Endothelial cell of umbilical vein (primary cell): ENCODE measurements at regions not wholly inside any gene's neighbourhood (a gene's known extent, or its start where the extent isn't known, plus 50 kb on each side); places are given as distances from the start of the nearest gene placed in this dataset.

Source experiments
- BruUV-seq: library from RNA; stranded (reverse); fragments of 400-500 nt; replicated peaks from 2 replicates; lab custom pipeline; 2021; lab: Mats Ljungman, UMichigan
- CTCF ChIA-PET: fragments of 300-600, 350-600 bp; sonication (Branson Sonifier 250); formaldehyde crosslinking; loops from one replicate; lab custom pipeline; 2021; ENCODE audit warnings: antibody characterized with exemption, inconsistent platforms; lab: Charles Lee
- POLR2A ChIA-PET: fragments of 300-600, 350-600 bp; sonication (Branson Sonifier 250); formaldehyde crosslinking; loops from one replicate; lab custom pipeline; 2021; ENCODE audit warnings: antibody characterized with exemption, inconsistent platforms; lab: Charles Lee
- DNase-seq: peaks from one replicate; pipeline ENCODE4 v3.0.0-alpha.2; 2011; ENCODE audit warnings: low read depth, low spot score
- FAIRE-seq: peaks from 2 replicates; lab custom pipeline; 2011; peaks lifted over from hg19 to GRCh38; lab: Jason Lieb, UNC
- H2AFZ ChIP-seq: 2 replicates; pipeline ENCODE4 v1.6.0; 2012; ENCODE audit warnings: low read depth, low read length, control low read depth, inconsistent platforms
- H3K27ac ChIP-seq: 2 replicates; pipeline ENCODE4 v1.5.1; 2011; ENCODE audit warnings: low read depth, mild to moderate bottlenecking, control low read depth, low read length, moderate library complexity; ENCODE audit not compliant: insufficient read depth
- H3K27me3 ChIP-seq, 2 experiments: 2 replicates each; pipeline versions ENCODE4 v1.6.0 to v1.6.1; 2011; ENCODE audit warnings: low read length in 2 of 2, mixed read lengths in 1 of 2; ENCODE audit not compliant: control insufficient read depth in 2 of 2, insufficient read depth in 2 of 2
- H3K36me3 ChIP-seq, 2 experiments: 2 replicates in 1 of 2; 3 replicates in 1 of 2; pipeline ENCODE4 v1.5.1; 2011; ENCODE audit warnings: low read length in 2 of 2, mild to moderate bottlenecking in 1 of 2, moderate library complexity in 1 of 2; ENCODE audit not compliant: control insufficient read depth in 2 of 2, insufficient read depth in 2 of 2; ENCODE audit errors: extremely low read depth in 1 of 2
- H3K4me1 ChIP-seq: 3 replicates; pipeline ENCODE4 v1.5.1; 2011; ENCODE audit warnings: mild to moderate bottlenecking, low read length; ENCODE audit not compliant: control insufficient read depth, insufficient read depth; ENCODE audit errors: extremely low read depth
- H3K4me2 ChIP-seq: 2 replicates; pipeline ENCODE4 v1.6.1; 2011; ENCODE audit warnings: low read length, control low read depth, mixed read lengths; ENCODE audit not compliant: insufficient read depth
- H3K4me3 ChIP-seq, 3 experiments: fragments of 200-600 bp in 1 of 3; sonication (generic), shearing (Covaris generic) in 1 of 3; replicated peaks in 1 of 3; 2 replicates each; pipeline ENCODE4 v1.5.1; 2011 to 2016; ENCODE audit warnings: control low read depth in 3 of 3, low read length in 3 of 3, mild to moderate bottlenecking in 2 of 3, inconsistent platforms in 1 of 3, low read depth in 1 of 3, moderate library complexity in 1 of 3; ENCODE audit not compliant: insufficient read depth in 1 of 3
- H3K79me2 ChIP-seq: 2 replicates; pipeline ENCODE4 v1.6.0; 2012; ENCODE audit warnings: low read length, inconsistent platforms; ENCODE audit not compliant: control insufficient read depth, insufficient read depth
- H3K9ac ChIP-seq: replicated peaks from 2 replicates; pipeline ENCODE3; 2011; ENCODE audit warnings: low read length, control low read depth; ENCODE audit not compliant: insufficient read depth; ENCODE audit errors: extremely low read depth
- H3K9me1 ChIP-seq: replicated peaks from 3 replicates; pipeline ENCODE4 v1.6.0; 2011; ENCODE audit warnings: mild to moderate bottlenecking, low read length; ENCODE audit not compliant: control insufficient read depth, insufficient read depth; ENCODE audit errors: extremely low read depth
- H3K9me3 ChIP-seq: replicated peaks from 2 replicates; pipeline ENCODE4 v1.5.1; 2012; ENCODE audit warnings: low read length, inconsistent platforms; ENCODE audit not compliant: control insufficient read depth, insufficient read depth
- H4K20me1 ChIP-seq: replicated peaks from 2 replicates; pipeline ENCODE3; 2011; ENCODE audit warnings: mild to moderate bottlenecking, low read length; ENCODE audit not compliant: control insufficient read depth, insufficient read depth; ENCODE audit errors: extremely low read depth
- EZH2 ChIP-seq: IDR thresholded peaks from 2 replicates; pipeline ENCODE4 v1.6.1; 2012; ENCODE audit warnings: borderline replicate concordance, low read depth, mild to moderate bottlenecking, moderate library complexity, low read length, inconsistent platforms; ENCODE audit not compliant: severe bottlenecking
- FOS ChIP-seq: IDR thresholded peaks from 2 replicates; pipeline ENCODE4 v1.6.1; 2011; ENCODE audit warnings: mild to moderate bottlenecking, low read length, moderate library complexity, borderline replicate concordance; ENCODE audit not compliant: insufficient read depth
- GATA2 ChIP-seq: IDR thresholded peaks from 2 replicates; pipeline ENCODE4 v1.7.0; 2011; ENCODE audit warnings: low read depth, mild to moderate bottlenecking, moderate library complexity, mixed read lengths, low read length; ENCODE audit not compliant: insufficient read length, insufficient read depth
- JUN ChIP-seq: IDR thresholded peaks from 2 replicates; pipeline ENCODE4 v1.6.1; 2011; ENCODE audit warnings: borderline replicate concordance, low read depth; ENCODE audit not compliant: insufficient read length, insufficient read depth
- MYC ChIP-seq: IDR thresholded peaks from one replicate; pipeline ENCODE4 v1.6.1; 2011; ENCODE audit warnings: mild to moderate bottlenecking, low read depth, low read length
- POLR2A ChIP-seq: IDR thresholded peaks from 2 replicates; pipeline ENCODE4 v1.6.1; 2012; ENCODE audit warnings: low read depth, mild to moderate bottlenecking, control low read depth, low read length
- POLR2AphosphoS5 ChIP-seq: IDR thresholded peaks from 2 replicates; pipeline ENCODE4 v1.6.1; 2012; ENCODE audit warnings: low read depth, mild to moderate bottlenecking, control low read depth, low read length, moderate library complexity; ENCODE audit not compliant: insufficient read depth
- dilution Hi-C: fragments of 300-500 bp; cut with MboI; formaldehyde crosslinking; loops from one replicate; pipeline ENCODE4 v1.15.0; 2019; ENCODE audit warnings: low sequenced_read_pairs; ENCODE audit not compliant: extremely low pct_ligation_motif_present
- intact Hi-C: fragments of 100-400 bp; cut with micrococcal nuclease; formaldehyde crosslinking; loops from one replicate; pipeline ENCODE4 v1.10.0; 2022
- TF ChIP-seq, protein P1 (sequence below), 2 donors: IDR thresholded peaks; 1 replicate in 1 of 2; 2 replicates in 1 of 2; pipeline ENCODE4 v1.5.1; 2011; ENCODE audit warnings: low read length in 2 of 2, mild to moderate bottlenecking in 2 of 2, moderate library complexity in 2 of 2, control low read depth in 1 of 2, inconsistent platforms in 1 of 2, low read depth in 1 of 2; ENCODE audit not compliant: insufficient read depth in 1 of 2; ENCODE audit errors: extremely low read depth in 1 of 2
- TF ChIP-seq, protein P2 (sequence below): IDR thresholded peaks from 2 replicates; pipeline ENCODE4 v1.6.1; 2011; ENCODE audit not compliant: insufficient read depth, insufficient read length

DNA sequence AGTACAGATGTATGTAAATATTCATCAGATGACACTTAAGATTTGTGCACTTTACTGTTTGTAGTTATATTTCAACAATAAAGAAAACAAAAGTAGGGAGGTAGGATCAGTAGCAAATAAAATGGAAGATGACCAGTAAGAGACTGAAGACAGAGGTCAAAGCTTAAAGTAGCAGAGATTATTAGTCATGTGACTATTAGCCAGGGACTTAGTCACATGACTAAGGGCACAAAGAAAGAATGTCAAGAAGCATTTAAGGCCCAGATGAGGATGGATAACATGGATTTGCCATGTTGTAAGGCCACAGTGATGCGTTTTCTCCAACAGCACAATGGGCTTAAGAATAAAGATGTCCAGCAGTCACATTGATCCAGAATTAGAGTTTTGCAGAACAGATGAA lies 479.6 kb downstream of the BCOR start:
- dilution Hi-C loops, result no loop called here
- FAIRE-seq, result no peak
- H3K4me2 ChIP-seq, result no peak overlapping the region

More for the DNA sequence above, 479.6 kb downstream of the BCOR start:
- Histone ChIP-seq H3K9me3 (no peaks in the 10 kb centered on the region), H3K4me1 (peaks cover 13% of the 10 kb centered on the region), H3K27me3 (no peaks in the 10 kb centered on the region), H4K20me1 (no peaks in the 10 kb centered on the region), H2AFZ (no peak overlapping the region), H3K4me3 (no peak overlapping the region), H3K9ac (no peak overlapping the region), H3K27ac (no peak overlapping the region), H3K79me2 (no peaks in the 10 kb centered on the region), H3K9me1 (no peaks in the 10 kb centered on the region), H3K36me3 (no peaks in the 10 kb centered on the region)
- CTCF ChIA-PET, result no interaction called here
- TF ChIP-seq EZH2 (no peak), FOS (no peak), MYC (no peak), POLR2A (no peak), GATA2 (no peak), JUN (no peak), POLR2AphosphoS5 (no peak)
- TF ChIP-seq, protein P1, sequence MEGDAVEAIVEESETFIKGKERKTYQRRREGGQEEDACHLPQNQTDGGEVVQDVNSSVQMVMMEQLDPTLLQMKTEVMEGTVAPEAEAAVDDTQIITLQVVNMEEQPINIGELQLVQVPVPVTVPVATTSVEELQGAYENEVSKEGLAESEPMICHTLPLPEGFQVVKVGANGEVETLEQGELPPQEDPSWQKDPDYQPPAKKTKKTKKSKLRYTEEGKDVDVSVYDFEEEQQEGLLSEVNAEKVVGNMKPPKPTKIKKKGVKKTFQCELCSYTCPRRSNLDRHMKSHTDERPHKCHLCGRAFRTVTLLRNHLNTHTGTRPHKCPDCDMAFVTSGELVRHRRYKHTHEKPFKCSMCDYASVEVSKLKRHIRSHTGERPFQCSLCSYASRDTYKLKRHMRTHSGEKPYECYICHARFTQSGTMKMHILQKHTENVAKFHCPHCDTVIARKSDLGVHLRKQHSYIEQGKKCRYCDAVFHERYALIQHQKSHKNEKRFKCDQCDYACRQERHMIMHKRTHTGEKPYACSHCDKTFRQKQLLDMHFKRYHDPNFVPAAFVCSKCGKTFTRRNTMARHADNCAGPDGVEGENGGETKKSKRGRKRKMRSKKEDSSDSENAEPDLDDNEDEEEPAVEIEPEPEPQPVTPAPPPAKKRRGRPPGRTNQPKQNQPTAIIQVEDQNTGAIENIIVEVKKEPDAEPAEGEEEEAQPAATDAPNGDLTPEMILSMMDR (IDR thresholded peaks at IDR 0.05; ENCODE audit: extremely low read depth in 1 of 2, insufficient read depth in 1 of 2, low read depth in 1 of 2, low read length in 2 of 2), result no peak
- TF ChIP-seq, protein P2, sequence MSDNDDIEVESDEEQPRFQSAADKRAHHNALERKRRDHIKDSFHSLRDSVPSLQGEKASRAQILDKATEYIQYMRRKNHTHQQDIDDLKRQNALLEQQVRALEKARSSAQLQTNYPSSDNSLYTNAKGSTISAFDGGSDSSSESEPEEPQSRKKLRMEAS, result no peak
- POLR2A ChIA-PET, result no interaction called here
- no TSS peak for BruUV-seq
- DNase-seq, result no peak
- intact Hi-C loops, result loop anchor here (10.0 kb wide), 3 partner anchors 203 to 813 kb away; partner anchors contain the start of gene MID1IP1
